HG03159 (cell line): ENCODE measurements at regions not wholly inside any gene's neighbourhood (a gene's known extent, or its start where the extent isn't known, plus 50 kb on each side); places are given as distances from the start of the nearest gene placed in this dataset.
A peak's percentile ranks its signal among the peaks of the same experiment; 100 is the strongest.
"Not testable (repeated sequence)": the region's sequence is repeated elsewhere in the genome, so short reads cannot be mapped to it uniquely, and the experiment has no call there.

Source experiments
- ATAC-seq: cut with Tn5 transposase; IDR thresholded peaks from one replicate; pipeline ENCODE4 v1.9.1; 2021; ENCODE audit warnings: mild to moderate bottlenecking, moderate library complexity; ENCODE audit not compliant: unreplicated experiment

- no peak for ATAC-seq
Measured at GRCh38 chrX:145393702-145394235, 146.5 kb downstream of the SPANXN1 start.

- ATAC-seq: no peak
Measured at GRCh38 chrX:145394344-145394743, 147.0 kb downstream of the SPANXN1 start.

GRCh38 chrX:145396612-145397011, 149.3 kb downstream of the SPANXN1 start:
- no peak for ATAC-seq

- ATAC-seq: peak; percentile 92
Measured at GRCh38 chrX:145405012-145405411, 157.7 kb downstream of the SPANXN1 start.

GRCh38 chrX:145410622-145411021, 163.3 kb downstream of the SPANXN1 start:
- ATAC-seq: no peak

- not testable (repeated sequence) for ATAC-seq
Measured at GRCh38 chrX:145436211-145436610, 188.9 kb downstream of the SPANXN1 start.

GRCh38 chrX:145464650-145465049, 217.3 kb downstream of the SPANXN1 start:
- ATAC-seq: no peak

- ATAC-seq: no peak
Measured at GRCh38 chrX:145475725-145476124, 228.4 kb downstream of the SPANXN1 start.

GRCh38 chrX:145484740-145485139, 237.4 kb downstream of the SPANXN1 start:
- no peak for ATAC-seq

GRCh38 chrX:145502670-145503069, 255.4 kb downstream of the SPANXN1 start:
- no peak for ATAC-seq

GRCh38 chrX:145506214-145506613, 258.9 kb downstream of the SPANXN1 start:
- no peak for ATAC-seq

GRCh38 chrX:145524931-145525330, 277.6 kb downstream of the SPANXN1 start:
- ATAC-seq: no peak

GRCh38 chrX:145532176-145532780, 285.0 kb downstream of the SPANXN1 start:
- no peak for ATAC-seq

GRCh38 chrX:145533534-145533933, 284.1 kb upstream of the SLITRK2 start:
- ATAC-seq: no peak

GRCh38 chrX:145549496-145549895, 268.1 kb upstream of the SLITRK2 start:
- no peak for ATAC-seq

GRCh38 chrX:145552643-145553042, 265.0 kb upstream of the SLITRK2 start:
- ATAC-seq: no peak

- no peak for ATAC-seq
Measured at GRCh38 chrX:145553702-145554101, 263.9 kb upstream of the SLITRK2 start.

GRCh38 chrX:145563159-145563558, 254.5 kb upstream of the SLITRK2 start:
- ATAC-seq: no peak

- no peak for ATAC-seq
Measured at GRCh38 chrX:145609951-145610511, 207.6 kb upstream of the SLITRK2 start.

GRCh38 chrX:145613894-145614293, 203.7 kb upstream of the SLITRK2 start:
- no peak for ATAC-seq

GRCh38 chrX:145620666-145621065, 197.0 kb upstream of the SLITRK2 start:
- no peak for ATAC-seq

- no peak for ATAC-seq
Measured at GRCh38 chrX:145623453-145623852, 194.2 kb upstream of the SLITRK2 start.

- no peak for ATAC-seq
Measured at GRCh38 chrX:145630081-145630480, 187.5 kb upstream of the SLITRK2 start.
